ENCODE measurements at regions not wholly inside any gene's neighbourhood (a gene's known extent, or its start where the extent isn't known, plus 50 kb on each side); places are given as distances from the start of the nearest gene placed in this dataset.
"Not testable (repeated sequence)": the region's sequence is repeated elsewhere in the genome, so short reads cannot be mapped to it uniquely, and the experiment has no call there.

GRCh38 chr4:137794764-137795254, 262.5 kb upstream of the PCDH18 start:
- H3K36me3 ChIP-seq, result no peaks in the 10 kb centered on the region
- H3K9me3 ChIP-seq, result no peaks in the 10 kb centered on the region
- no peak overlapping the region for H3K4me3 ChIP-seq
- TF ChIP-seq POLR2AphosphoS5 (IDR thresholded peaks at IDR 0.05) (no peak), CTCF (IDR thresholded peaks at IDR 0.05 in 8 of 11, conservative IDR thresholded peaks at IDR 0.05 in 3 of 11) (no peak), POLR2A (IDR thresholded peaks at IDR 0.05) (no peak)
- 79 to 85% (median 80%) methylated on average over 6 of the region's 6 CpGs for WGBS, 5 donors
- DNase-seq, result no peak
- intact Hi-C loops (cut with DNase I; ENCODE audit: low total_unique reads), result no loop called here
- H3K27ac ChIP-seq, result no peak overlapping the region
- H3K27me3 ChIP-seq (replicated peaks in 1 of 7), result no peaks in the 10 kb centered on the region
- H3K4me1 ChIP-seq, result no peaks in the 10 kb centered on the region

GRCh38 chr4:137789263-137789662, 257.0 kb upstream of the PCDH18 start:
- H3K27ac ChIP-seq; H3K4me1 ChIP-seq; DNase-seq; H3K27me3 ChIP-seq (replicated peaks in 1 of 7); H3K36me3 ChIP-seq; H3K4me3 ChIP-seq; intact Hi-C loops (cut with DNase I; ENCODE audit: low total_unique reads); H3K9me3 ChIP-seq: not testable (repeated sequence)
- 88 to 98% (median 93%) methylated on average over 3 of the region's 3 CpGs for WGBS, 5 donors

- H3K36me3 ChIP-seq, result not testable (repeated sequence)
Observed at GRCh38 chr4:137783923-137784322, 251.6 kb upstream of the PCDH18 start.

GRCh38 chr4:137775701-137776100, 243.4 kb upstream of the PCDH18 start:
- no peaks in the 10 kb centered on the region for H3K4me1 ChIP-seq
- DNase-seq, result no peak
- no peak overlapping the region for H3K4me3 ChIP-seq
- no peaks in the 10 kb centered on the region for H3K36me3 ChIP-seq
- no peaks in the 10 kb centered on the region for H3K9me3 ChIP-seq
- 69 to 80% (median 73%) methylated on average over 3 of the region's 3 CpGs for WGBS, 5 donors
- TF ChIP-seq CTCF (IDR thresholded peaks at IDR 0.05 in 8 of 11, conservative IDR thresholded peaks at IDR 0.05 in 3 of 11) (no peak), POLR2A (IDR thresholded peaks at IDR 0.05) (no peak), POLR2AphosphoS5 (IDR thresholded peaks at IDR 0.05) (no peak)
- H3K27me3 ChIP-seq (replicated peaks in 1 of 7), result no peaks in the 10 kb centered on the region
- intact Hi-C loops (cut with DNase I; ENCODE audit: low total_unique reads), result no loop called here
- no peak overlapping the region for H3K27ac ChIP-seq

More at GRCh38 chr4:137783923-137784322, 251.6 kb upstream of the PCDH18 start:
- H3K27me3 ChIP-seq (replicated peaks in 1 of 7); H3K27ac ChIP-seq; H3K4me1 ChIP-seq; intact Hi-C loops (cut with DNase I; ENCODE audit: low total_unique reads); H3K4me3 ChIP-seq; DNase-seq; H3K9me3 ChIP-seq: not testable (repeated sequence)
- 47 to 94% (median 70%) methylated on average over 3 to 7 of the region's 7 CpGs for WGBS, 5 donors

GRCh38 chr4:137774501-137774900, 242.2 kb upstream of the PCDH18 start:
- peaks cover 0 to 5% (median 0%) of the 10 kb centered on the region in 8 donors for H3K9me3 ChIP-seq
- no peak for DNase-seq
- intact Hi-C loops (cut with DNase I; ENCODE audit: low total_unique reads), result no loop called here
- H3K4me3 ChIP-seq, result no peak overlapping the region
- no peaks in the 10 kb centered on the region for H3K4me1 ChIP-seq
- no peak for TF ChIP-seq POLR2AphosphoS5 (IDR thresholded peaks at IDR 0.05)
- no peak for TF ChIP-seq CTCF (IDR thresholded peaks at IDR 0.05 in 8 of 11, conservative IDR thresholded peaks at IDR 0.05 in 3 of 11)
- no peak for TF ChIP-seq POLR2A (IDR thresholded peaks at IDR 0.05)
- no peaks in the 10 kb centered on the region for H3K27me3 ChIP-seq (replicated peaks in 1 of 7)
- no peaks in the 10 kb centered on the region for H3K36me3 ChIP-seq
- no peak overlapping the region for H3K27ac ChIP-seq
